B cell (primary cell): ENCODE measurements at regions not wholly inside any gene's neighbourhood (a gene's known extent, or its start where the extent isn't known, plus 50 kb on each side); places are given as distances from the start of the nearest gene placed in this dataset.

Experiments used
- ATAC-seq: fragments of 200-7000 bp; cut with Tn5 transposase; one replicate; pipeline ENCODE4 v1.10.0; 2021; ENCODE audit warnings: low read depth, mild to moderate bottlenecking, moderate number of reproducible peaks, moderate library complexity
- CTCF ChIA-PET: fragments of 350-600 bp; sonication (Branson Sonifier 250); formaldehyde crosslinking; loops from one replicate; lab custom pipeline; 2021; ENCODE audit warnings: antibody characterized with exemption, inconsistent platforms; lab: Charles Lee
- POLR2A ChIA-PET: fragments of 350-600 bp; sonication (Branson Sonifier 250); formaldehyde crosslinking; loops from one replicate; lab custom pipeline; 2021; ENCODE audit warnings: antibody characterized with exemption; lab: Charles Lee
- DNase-seq: peaks from one replicate; pipeline ENCODE4 v3.0.0; 2013
- H2AFZ ChIP-seq: 2 replicates; pipeline ENCODE4 v1.6.1; 2012; ENCODE audit warnings: mild to moderate bottlenecking, low read depth, low read length; ENCODE audit not compliant: insufficient read depth, poor library complexity, severe bottlenecking
- H3K27ac ChIP-seq, 2 donors: 1 replicate in 1 of 2; 2 replicates in 1 of 2; pipeline ENCODE4 v1.5.1; 2012 to 2013; ENCODE audit warnings: low read length in 2 of 2, mild to moderate bottlenecking in 2 of 2, moderate library complexity in 1 of 2
- H3K27me3 ChIP-seq, 4 experiments: fragments of 200-600 bp in 1 of 4; sonication (generic) in 1 of 4; replicated peaks in 1 of 4; 1 replicate in 2 of 4; 2 replicates in 2 of 4; pipeline versions ENCODE4 v1.6.1 to v1.7.0; 2013 to 2016; ENCODE audit warnings: low read length in 3 of 4, mild to moderate bottlenecking in 2 of 4, mixed read lengths in 1 of 4, moderate library complexity in 1 of 4; ENCODE audit not compliant: insufficient read depth in 4 of 4, control insufficient read depth in 3 of 4; ENCODE audit errors: control extremely low read depth in 1 of 4
- H3K36me3 ChIP-seq, 2 experiments: replicated peaks in 1 of 2; 1 replicate in 1 of 2; 2 replicates in 1 of 2; pipeline versions ENCODE4 v1.6.1 to v1.7.1; 2013; ENCODE audit warnings: low read length in 1 of 2; ENCODE audit not compliant: insufficient read depth in 2 of 2, control insufficient read depth in 1 of 2; ENCODE audit errors: control extremely low read depth in 1 of 2, extremely low read depth in 1 of 2
- H3K4me1 ChIP-seq, 2 donors: fragments of 200-600 bp in 1 of 2; sonication (generic) in 1 of 2; 1 replicate in 1 of 2; 2 replicates in 1 of 2; pipeline versions ENCODE4 v1.5.1 to v1.6.1; 2013 to 2017; ENCODE audit warnings: low read length in 2 of 2; ENCODE audit not compliant: control insufficient read depth in 2 of 2, insufficient read depth in 2 of 2
- H3K4me2 ChIP-seq: replicated peaks from 2 replicates; pipeline ENCODE3; 2012; ENCODE audit warnings: mild to moderate bottlenecking, low read depth, low read length; ENCODE audit not compliant: poor library complexity, severe bottlenecking
- H3K4me3 ChIP-seq, 5 experiments: fragments of 200-600 bp in 1 of 5; sonication (generic) in 1 of 5; 1 replicate in 3 of 5; 2 replicates in 2 of 5; pipeline versions ENCODE4 v1.5.1 to v1.7.0; 2011 to 2016; ENCODE audit warnings: low read length in 4 of 5, mild to moderate bottlenecking in 4 of 5, low read depth in 2 of 5, control low read depth in 1 of 5, moderate library complexity in 1 of 5; ENCODE audit not compliant: insufficient read depth in 1 of 5; ENCODE audit errors: control extremely low read depth in 1 of 5, extremely low read depth in 1 of 5
- H3K79me2 ChIP-seq: fragments of 200-600 bp; sonication (generic); one replicate; pipeline ENCODE4 v1.6.0; 2016; ENCODE audit warnings: low read length; ENCODE audit not compliant: control insufficient read depth, insufficient read depth
- H3K9ac ChIP-seq: fragments of 200-600 bp; sonication (generic); 2 replicates; pipeline ENCODE4 v1.6.1; 2017; ENCODE audit warnings: mild to moderate bottlenecking, low read length, moderate library complexity
- H3K9me3 ChIP-seq, 3 donors: one replicate each; pipeline versions ENCODE4 v1.6.1 to v1.7.1; 2013; ENCODE audit warnings: low read length in 2 of 3; ENCODE audit not compliant: control insufficient read depth in 2 of 3, insufficient read depth in 1 of 3; ENCODE audit errors: control extremely low read depth in 1 of 3
- H4K20me1 ChIP-seq: 2 replicates; pipeline ENCODE4 v1.6.0; 2012; ENCODE audit warnings: mild to moderate bottlenecking, low read length; ENCODE audit not compliant: insufficient read depth, control insufficient read depth, poor library complexity, severe bottlenecking
- H3K27ac Mint-ChIP-seq: one replicate; pipeline ENCODE4 v1.8.0; 2021; ENCODE audit warnings: mixed read lengths
- H3K27me3 Mint-ChIP-seq: one replicate; pipeline ENCODE4 v1.8.0; 2021; ENCODE audit warnings: mixed read lengths
- H3K4me1 Mint-ChIP-seq: one replicate; pipeline ENCODE4 v1.8.0; 2021; ENCODE audit warnings: mixed read lengths
- H3K4me3 Mint-ChIP-seq: one replicate; pipeline ENCODE4 v1.8.0; 2021; ENCODE audit warnings: mixed read lengths
- H3K9me3 Mint-ChIP-seq: one replicate; pipeline ENCODE4 v1.8.0; 2022; ENCODE audit warnings: mixed read lengths; ENCODE audit not compliant: insufficient read depth
- CTCF ChIP-seq: fragments of 200-600 bp; IDR thresholded peaks from one replicate; pipeline ENCODE4 v1.8.0; 2022; ENCODE audit warnings: antibody characterized with exemption, mild to moderate bottlenecking
- EZH2 ChIP-seq: IDR thresholded peaks from 2 replicates; pipeline ENCODE4 v1.6.1; 2012; ENCODE audit warnings: borderline replicate concordance, low read depth, mild to moderate bottlenecking, moderate library complexity, low read length; ENCODE audit not compliant: insufficient read depth, poor library complexity, severe bottlenecking
- WGBS: methylation state at CpG from one replicate; pipeline ENCODE4 v1.1.5; 2013; ENCODE audit warnings: missing lambda C conversion rate; ENCODE audit not compliant: insufficient coverage; 5-methylcytosine and 5-hydroxymethylcytosine counted together
- intact Hi-C: fragments of 100-400 bp; cut with micrococcal nuclease; formaldehyde crosslinking; loops from one replicate; pipeline ENCODE4 v1.10.0; 2022

DNA sequence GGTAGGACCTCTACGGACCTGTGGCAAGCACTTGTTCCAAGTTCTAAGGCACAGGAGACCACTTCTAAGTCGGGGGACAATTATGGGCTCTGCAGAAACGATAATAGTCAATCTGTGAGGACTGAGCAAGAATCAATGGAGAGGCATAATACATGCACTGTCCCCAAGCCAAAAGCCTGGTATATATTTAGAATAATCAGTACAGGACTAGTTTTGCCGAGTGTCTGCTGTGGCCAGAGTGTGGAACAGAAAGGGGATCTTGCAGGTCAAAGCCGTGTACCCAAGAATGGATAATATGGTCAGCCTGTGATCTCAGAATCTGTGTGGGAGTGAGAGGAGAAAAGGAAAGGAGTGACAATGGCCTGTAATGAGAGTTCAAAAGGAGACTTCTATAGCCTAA is 80.2 kb upstream of the GNAO1 start:
- Histone ChIP-seq H3K36me3 (no peaks in the 10 kb centered on the region), H3K27ac (no peak overlapping the region), H3K9me3 (no peaks in the 10 kb centered on the region), H3K9ac (no peak overlapping the region), H3K4me3 (no peak overlapping the region), H3K4me2 (no peak overlapping the region), H3K79me2 (no peaks in the 10 kb centered on the region), H2AFZ (no peak overlapping the region), H4K20me1 (no peaks in the 10 kb centered on the region), H3K27me3 (peaks cover 0 to 5% (median 0%) of the 10 kb centered on the region in 4 experiments), H3K4me1 (no peaks in the 10 kb centered on the region)
- H3K4me3 Mint-ChIP-seq, result no peak overlapping the region
- no peak for DNase-seq
- no peaks in the 10 kb centered on the region for H3K9me3 Mint-ChIP-seq
- intact Hi-C loops, result no loop called here
- CTCF ChIA-PET, result no interaction called here
- peaks cover 14% of the 10 kb centered on the region for H3K27me3 Mint-ChIP-seq
- no peak for TF ChIP-seq CTCF
- no peak overlapping the region for H3K27ac Mint-ChIP-seq
- WGBS, result 59% methylated on average over 4 of the region's 5 CpGs
- POLR2A ChIA-PET, result no interaction called here
- ATAC-seq, result no peak
- H3K4me1 Mint-ChIP-seq, result peaks cover 4% of the 10 kb centered on the region

DNA sequence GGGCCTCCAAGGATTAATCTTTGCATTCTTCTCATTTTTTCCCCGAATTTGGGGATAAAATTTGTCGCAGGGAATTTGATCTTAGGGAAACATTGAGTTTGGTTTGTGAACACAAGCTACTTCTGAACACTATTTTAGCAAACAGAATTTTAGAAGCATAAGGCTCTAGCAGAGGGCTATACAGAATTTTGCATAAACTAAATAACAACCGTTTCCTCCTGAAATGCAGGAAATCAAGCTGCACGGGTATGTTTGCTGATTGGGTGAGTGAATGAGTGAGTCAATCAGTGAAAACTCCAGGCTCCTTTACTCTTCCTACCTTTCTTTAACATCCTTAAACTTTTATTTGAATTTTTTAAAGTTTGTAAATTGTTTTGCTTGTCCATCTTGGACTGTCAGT is 81.3 kb upstream of the GNAO1 start:
- Histone ChIP-seq H3K27me3 (peaks cover 0 to 5% (median 0%) of the 10 kb centered on the region in 4 experiments), H3K4me1 (no peaks in the 10 kb centered on the region), H3K9me3 (no peaks in the 10 kb centered on the region), H3K27ac (no peak overlapping the region), H3K4me2 (no peak overlapping the region), H3K36me3 (no peaks in the 10 kb centered on the region), H3K4me3 (no peak overlapping the region), H3K79me2 (no peaks in the 10 kb centered on the region), H2AFZ (no peak overlapping the region), H3K9ac (no peak overlapping the region), H4K20me1 (no peaks in the 10 kb centered on the region)
- no peak for ATAC-seq
- Mint-ChIP-seq H3K4me1 (peaks cover 4% of the 10 kb centered on the region), H3K27ac (no peak overlapping the region), H3K9me3 (no peaks in the 10 kb centered on the region), H3K27me3 (peaks cover 20% of the 10 kb centered on the region), H3K4me3 (no peak overlapping the region)
- 100% methylated on average over 2 of the region's 4 CpGs for WGBS
- no peak for DNase-seq
- intact Hi-C loops, result no loop called here
- ChIA-PET CTCF (no interaction called here), POLR2A (no interaction called here)
- TF ChIP-seq CTCF (no peak), EZH2 (no peak)
